GM19463 (cell line): ENCODE measurements at regions not wholly inside any gene's neighbourhood (a gene's known extent, or its start where the extent isn't known, plus 50 kb on each side); places are given as distances from the start of the nearest gene placed in this dataset.
"Not testable (repeated sequence)": the region's sequence is repeated elsewhere in the genome, so short reads cannot be mapped to it uniquely, and the experiment has no call there.

Experiments
- ATAC-seq: cut with Tn5 transposase; IDR thresholded peaks from one replicate; pipeline ENCODE4 v1.9.1; 2021; ENCODE audit warnings: mild to moderate bottlenecking, moderate library complexity; ENCODE audit not compliant: unreplicated experiment

GRCh38 chr7:113402482-113402881 lies 284.1 kb upstream of the SMIM30 start:
- no peak for ATAC-seq

- ATAC-seq: no peak
Observed at GRCh38 chr7:113402005-113402404, 283.7 kb upstream of the SMIM30 start.

GRCh38 chr7:113394856-113395255 lies 276.5 kb upstream of the SMIM30 start:
- no peak for ATAC-seq

GRCh38 chr7:113392841-113393540 lies 274.6 kb upstream of the SMIM30 start:
- no peak for ATAC-seq

GRCh38 chr7:113392421-113392820 lies 274.1 kb upstream of the SMIM30 start:
- ATAC-seq: no peak

GRCh38 chr7:113389112-113389646 lies 270.8 kb upstream of the SMIM30 start:
- no peak for ATAC-seq

GRCh38 chr7:113383638-113384037 lies 265.3 kb upstream of the SMIM30 start:
- no peak for ATAC-seq

GRCh38 chr7:113379746-113380145 lies 261.4 kb upstream of the SMIM30 start:
- no peak for ATAC-seq

- ATAC-seq: no peak
Observed at GRCh38 chr7:113374955-113375354, 256.6 kb upstream of the SMIM30 start.

GRCh38 chr7:113373863-113374262 lies 255.5 kb upstream of the SMIM30 start:
- ATAC-seq: no peak

- ATAC-seq: no peak
Observed at GRCh38 chr7:113371416-113372043, 253.2 kb upstream of the SMIM30 start.

GRCh38 chr7:113370910-113371309 lies 252.6 kb upstream of the SMIM30 start:
- ATAC-seq: no peak

- no peak for ATAC-seq
Observed at GRCh38 chr7:113368256-113368655, 249.9 kb upstream of the SMIM30 start.

GRCh38 chr7:113367041-113367586 lies 248.8 kb upstream of the SMIM30 start:
- ATAC-seq: no peak

- ATAC-seq: no peak
Observed at GRCh38 chr7:113366122-113366521, 247.8 kb upstream of the SMIM30 start.

GRCh38 chr7:113349339-113349738 lies 231.0 kb upstream of the SMIM30 start:
- no peak for ATAC-seq

- no peak for ATAC-seq
Observed at GRCh38 chr7:113339661-113340060, 221.3 kb upstream of the SMIM30 start.

GRCh38 chr7:113338071-113338696 lies 219.8 kb upstream of the SMIM30 start:
- peak; percentile 94 for ATAC-seq

GRCh38 chr7:113336838-113337237 lies 218.5 kb upstream of the SMIM30 start:
- not testable (repeated sequence) for ATAC-seq

- no peak for ATAC-seq
Observed at GRCh38 chr7:113331155-113331898, 213.0 kb upstream of the SMIM30 start.

- no peak for ATAC-seq
Observed at GRCh38 chr7:113321201-113321600, 202.8 kb upstream of the SMIM30 start.
